H1 (cell line): ENCODE measurements at regions not wholly inside any gene's neighbourhood (a gene's known extent, or its start where the extent isn't known, plus 50 kb on each side); places are given as distances from the start of the nearest gene placed in this dataset.

ENCODE experiments used
- CTBP2 ChIP-seq: IDR thresholded peaks from 2 replicates; pipeline ENCODE4 v1.7.0; 2011; ENCODE audit warnings: borderline replicate concordance, mild to moderate bottlenecking, moderate library complexity, mixed read lengths, low read length; ENCODE audit not compliant: insufficient read depth, insufficient read length
- MAFK ChIP-seq: IDR thresholded peaks from 2 replicates; pipeline ENCODE4 v1.6.1; 2012; ENCODE audit warnings: low read depth, mild to moderate bottlenecking, improper control_type of control experiment, low read length
- POU5F1 ChIP-seq: IDR thresholded peaks from 2 replicates; pipeline ENCODE4 v1.6.1; 2011; ENCODE audit warnings: low read depth, mild to moderate bottlenecking, low read length, moderate library complexity
- TF ChIP-seq, protein P1 (sequence below): IDR thresholded peaks from 2 replicates; pipeline ENCODE4 v1.6.1; 2012; ENCODE audit warnings: low read length, inconsistent platforms

DNA sequence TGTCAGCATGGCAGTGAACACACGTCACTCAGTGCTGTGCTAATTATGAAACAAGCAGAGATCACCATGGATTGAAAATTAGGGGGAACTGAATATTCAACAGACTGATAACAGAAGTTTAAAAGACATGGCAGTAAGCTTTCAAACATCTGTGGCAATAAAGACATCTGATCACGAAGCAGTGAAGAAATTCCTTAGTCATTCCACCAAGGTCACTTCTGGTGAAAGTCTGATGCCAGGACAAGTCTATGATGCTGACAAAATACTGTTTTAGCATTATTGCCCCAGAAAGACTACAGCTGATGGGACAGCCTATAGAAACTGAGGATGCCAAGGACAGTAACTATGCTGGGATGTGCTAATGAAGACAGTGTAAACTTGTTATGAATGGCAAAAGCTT lies 126.9 kb upstream of the RBM19 start (continued):
- TF ChIP-seq MAFK (no peak), CTBP2 (no peak), POU5F1 (no peak)
- TF ChIP-seq, protein P1, sequence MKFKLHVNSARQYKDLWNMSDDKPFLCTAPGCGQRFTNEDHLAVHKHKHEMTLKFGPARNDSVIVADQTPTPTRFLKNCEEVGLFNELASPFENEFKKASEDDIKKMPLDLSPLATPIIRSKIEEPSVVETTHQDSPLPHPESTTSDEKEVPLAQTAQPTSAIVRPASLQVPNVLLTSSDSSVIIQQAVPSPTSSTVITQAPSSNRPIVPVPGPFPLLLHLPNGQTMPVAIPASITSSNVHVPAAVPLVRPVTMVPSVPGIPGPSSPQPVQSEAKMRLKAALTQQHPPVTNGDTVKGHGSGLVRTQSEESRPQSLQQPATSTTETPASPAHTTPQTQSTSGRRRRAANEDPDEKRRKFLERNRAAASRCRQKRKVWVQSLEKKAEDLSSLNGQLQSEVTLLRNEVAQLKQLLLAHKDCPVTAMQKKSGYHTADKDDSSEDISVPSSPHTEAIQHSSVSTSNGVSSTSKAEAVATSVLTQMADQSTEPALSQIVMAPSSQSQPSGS: no peak
